ENCODE measurements at regions not wholly inside any gene's neighbourhood (a gene's known extent, or its start where the extent isn't known, plus 50 kb on each side); places are given as distances from the start of the nearest gene placed in this dataset.
A peak's percentile ranks its signal among the peaks of the same experiment; 100 is the strongest.
"Not testable (repeated sequence)": the region's sequence is repeated elsewhere in the genome, so short reads cannot be mapped to it uniquely, and the experiment has no call there.

DNA sequence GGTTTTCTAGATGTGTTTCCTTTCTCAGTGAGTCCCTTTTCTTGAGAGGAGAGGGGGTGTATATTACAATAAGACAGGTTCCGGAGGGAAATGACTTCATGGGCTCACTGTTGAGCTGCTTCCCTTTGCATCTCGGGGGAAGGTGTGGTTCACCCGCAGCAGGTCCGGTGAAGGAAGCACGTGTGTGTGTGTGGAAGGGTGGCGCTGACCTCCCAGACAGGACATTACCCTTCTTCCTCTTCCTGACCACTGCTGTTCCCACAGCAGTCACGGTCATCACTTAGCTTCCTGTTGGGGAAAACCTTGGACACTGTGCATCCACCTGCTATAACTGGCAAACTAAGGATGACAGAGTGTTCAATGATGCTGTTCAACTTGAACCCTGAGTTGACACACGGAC is 83.6 kb downstream of the PLEKHG1 start:
- no peak for DNase-seq (ENCODE audit: low read depth in 3 of 3)

GRCh38 chr6:150684161-150684560 is 84.5 kb downstream of the PLEKHG1 start:
- DNase-seq (ENCODE audit: low read depth in 3 of 3) = no peak

GRCh38 chr6:150684714-150685459 is 85.2 kb downstream of the PLEKHG1 start:
- no peak for DNase-seq (ENCODE audit: low read depth in 3 of 3)

DNA sequence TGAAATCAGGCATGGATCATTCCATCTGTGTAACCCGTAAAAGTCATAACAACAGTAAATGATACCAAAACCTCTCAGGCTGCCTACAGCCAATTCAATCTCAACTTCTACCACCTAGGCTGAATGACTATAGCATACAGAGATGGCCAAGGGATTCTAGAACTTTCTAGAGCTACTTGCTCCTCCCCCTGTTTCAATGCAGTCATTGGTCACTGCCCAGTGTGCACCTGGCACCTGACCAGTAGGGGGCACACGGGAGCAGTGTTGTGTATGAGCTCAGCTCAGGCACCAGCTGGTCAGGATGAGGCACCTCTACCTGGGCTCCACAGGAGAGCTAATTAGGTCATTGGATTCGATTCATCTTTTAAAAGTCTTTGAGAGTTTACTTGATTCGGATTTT is 86.2 kb downstream of the PLEKHG1 start:
- peak; percentile 11 to 13 (median 13) for DNase-seq (ENCODE audit: low read depth in 3 of 3)

DNA sequence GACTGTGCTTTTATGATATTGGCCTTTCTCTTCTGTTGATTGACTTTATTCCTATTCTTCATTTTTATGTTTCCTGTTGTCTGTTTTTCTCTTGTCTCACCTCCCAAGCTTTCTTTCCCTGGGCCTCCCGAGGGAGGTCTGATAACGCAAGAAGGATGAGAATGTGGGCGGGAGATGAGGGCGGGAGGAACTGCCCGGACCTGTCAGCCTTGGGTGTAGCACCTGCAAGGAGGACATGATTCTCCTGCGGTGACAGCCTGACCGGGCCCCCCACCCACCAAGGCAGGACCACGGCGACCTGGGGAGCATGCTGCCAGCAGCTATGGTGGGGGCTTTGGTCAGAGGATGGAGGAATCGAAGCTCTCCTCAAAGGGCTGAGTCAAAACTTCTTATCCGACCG is 86.9 kb downstream of the PLEKHG1 start:
- DNase-seq (ENCODE audit: low read depth in 3 of 3) = no peak

- DNase-seq (ENCODE audit: low read depth in 3 of 3) = no peak
These were observed 87.8 kb downstream of the PLEKHG1 start for GRCh38 chr6:150687508-150687907.

GRCh38 chr6:150689900-150690590 is 90.4 kb downstream of the PLEKHG1 start:
- no peak for DNase-seq (ENCODE audit: low read depth in 3 of 3)

DNA sequence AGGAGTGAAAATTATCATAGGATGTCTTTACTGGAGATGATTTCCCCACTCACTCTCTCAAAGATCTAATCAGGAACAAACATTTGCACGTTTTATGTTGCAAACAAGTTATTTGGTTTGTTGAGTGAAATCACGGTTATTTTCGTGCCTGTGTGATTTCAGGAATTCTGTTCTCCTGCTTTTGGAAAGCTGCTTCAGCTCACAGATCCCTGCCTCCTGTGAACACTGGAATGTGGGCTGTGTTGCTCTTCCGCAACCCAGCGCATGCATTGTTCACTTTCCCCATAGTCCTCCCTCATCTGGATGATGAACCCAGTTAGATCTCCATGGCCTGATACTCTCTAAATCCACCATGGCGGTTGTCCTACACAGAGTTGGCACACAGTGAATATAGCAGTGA is 91.0 kb downstream of the PLEKHG1 start:
- no peak for DNase-seq (ENCODE audit: low read depth in 3 of 3)

DNA sequence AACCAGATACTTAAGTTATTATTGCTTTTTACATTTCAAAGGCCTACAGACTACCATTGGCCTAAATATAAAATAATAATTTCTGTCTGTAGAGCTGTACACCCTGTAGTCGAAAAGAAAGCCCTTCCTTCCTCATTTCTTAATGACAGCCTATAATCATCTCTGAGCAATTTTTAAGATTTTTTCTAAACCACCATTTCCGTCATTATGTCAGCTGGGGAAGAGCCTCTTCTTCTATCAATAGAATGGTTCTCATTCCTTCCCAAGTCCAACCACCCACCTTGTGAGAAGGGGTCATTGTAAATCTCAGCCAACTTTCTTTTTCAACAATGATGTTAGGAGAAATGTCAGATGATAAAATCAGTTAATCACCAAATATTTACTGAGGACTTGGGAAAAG is 91.8 kb downstream of the PLEKHG1 start:
- no peak for DNase-seq (ENCODE audit: low read depth in 3 of 3)

GRCh38 chr6:150692604-150693003 is 92.9 kb downstream of the PLEKHG1 start:
- DNase-seq (ENCODE audit: low read depth in 3 of 3) = no peak

DNA sequence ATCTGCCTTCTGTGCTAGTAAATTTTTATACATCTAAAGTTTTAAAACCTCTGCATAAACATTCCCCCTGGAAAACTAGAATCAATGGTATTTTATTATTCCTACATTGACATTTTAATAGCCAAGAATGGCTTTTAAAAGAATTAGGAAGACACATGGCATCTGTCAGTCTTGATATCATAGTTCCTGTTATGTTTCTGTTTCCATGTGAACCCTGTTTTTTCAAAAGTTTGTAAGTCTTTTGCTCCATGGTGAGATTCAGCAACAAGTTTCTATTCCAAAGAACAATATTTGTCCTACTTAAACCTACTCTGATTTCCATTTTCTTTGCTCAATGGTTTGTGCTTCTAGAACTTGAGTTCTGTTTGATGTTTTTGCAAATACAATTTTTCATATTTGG is 95.2 kb downstream of the PLEKHG1 start:
- no peak for DNase-seq (ENCODE audit: low read depth in 3 of 3)

GRCh38 chr6:150695652-150696051 is 96.0 kb downstream of the PLEKHG1 start:
- DNase-seq (ENCODE audit: low read depth in 3 of 3) = no peak

- no peak for DNase-seq (ENCODE audit: low read depth in 3 of 3)
These were observed 96.5 kb downstream of the PLEKHG1 start for GRCh38 chr6:150696190-150696589.

- not testable (repeated sequence) for DNase-seq (ENCODE audit: low read depth in 3 of 3)
These were observed 97.2 kb downstream of the PLEKHG1 start for GRCh38 chr6:150696918-150697317.

- DNase-seq (ENCODE audit: low read depth in 3 of 3) = no peak
These were observed 97.8 kb downstream of the PLEKHG1 start for GRCh38 chr6:150697515-150697914.

DNA sequence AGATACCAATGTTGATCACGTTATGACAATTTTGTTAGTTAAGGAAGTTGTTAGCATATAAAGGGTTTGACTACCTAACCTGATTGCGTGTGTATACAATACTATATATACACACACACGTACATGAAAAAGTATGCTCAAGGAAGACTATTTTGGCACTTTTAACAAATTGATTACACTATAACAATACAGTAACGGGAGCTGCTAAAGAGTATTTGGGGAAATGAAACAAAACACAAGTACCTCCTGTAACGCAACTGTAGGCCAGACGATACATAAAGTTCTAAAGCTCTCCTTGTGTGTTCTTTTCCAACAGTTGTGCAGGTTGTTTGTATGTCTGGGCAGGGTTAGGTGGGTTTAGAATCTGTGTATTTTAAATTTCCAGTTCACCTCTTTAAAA is 98.7 kb downstream of the PLEKHG1 start:
- no peak for DNase-seq (ENCODE audit: low read depth in 3 of 3)

GRCh38 chr6:150702675-150703074 is 103.0 kb downstream of the PLEKHG1 start:
- DNase-seq (ENCODE audit: low read depth in 3 of 3) = no peak

- no peak for DNase-seq (ENCODE audit: low read depth in 3 of 3)
These were observed 104.9 kb downstream of the PLEKHG1 start for GRCh38 chr6:150704447-150705192.

- DNase-seq (ENCODE audit: low read depth in 3 of 3) = no peak
These were observed 105.7 kb downstream of the PLEKHG1 start for GRCh38 chr6:150705392-150705791.

- no peak for DNase-seq (ENCODE audit: low read depth in 3 of 3)
These were observed 110.6 kb downstream of the PLEKHG1 start for GRCh38 chr6:150710236-150710635.

DNA sequence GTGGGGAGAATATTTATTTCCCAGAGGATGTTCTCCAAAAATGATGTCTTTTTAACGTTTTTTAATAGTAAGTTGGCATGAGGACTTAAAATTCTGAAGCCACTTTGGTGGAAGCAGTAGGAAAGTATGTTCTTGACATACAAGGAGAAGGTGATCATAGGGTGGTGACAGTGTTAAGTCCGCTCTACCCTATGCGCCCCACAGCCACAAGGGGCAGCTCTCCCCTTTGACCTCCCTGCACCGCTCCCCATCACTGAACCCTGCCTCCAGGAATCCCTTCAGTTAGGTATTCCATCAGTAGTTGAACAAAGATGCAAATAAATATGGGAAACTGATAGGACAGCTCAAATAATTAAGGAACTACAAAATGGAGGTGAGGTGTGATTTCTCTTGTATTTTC is 111.4 kb downstream of the PLEKHG1 start:
- DNase-seq (ENCODE audit: low read depth in 3 of 3) = no peak

GRCh38 chr6:150711584-150712504 is 112.2 kb downstream of the PLEKHG1 start:
- DNase-seq (ENCODE audit: low read depth in 3 of 3) = no peak
